HG03457 (cell line): ENCODE measurements at regions not wholly inside any gene's neighbourhood (a gene's known extent, or its start where the extent isn't known, plus 50 kb on each side); places are given as distances from the start of the nearest gene placed in this dataset.

Experiments
- ATAC-seq: cut with Tn5 transposase; IDR thresholded peaks from one replicate; pipeline ENCODE4 v1.9.1; 2021; ENCODE audit warnings: moderate number of reproducible peaks; ENCODE audit not compliant: unreplicated experiment

DNA sequence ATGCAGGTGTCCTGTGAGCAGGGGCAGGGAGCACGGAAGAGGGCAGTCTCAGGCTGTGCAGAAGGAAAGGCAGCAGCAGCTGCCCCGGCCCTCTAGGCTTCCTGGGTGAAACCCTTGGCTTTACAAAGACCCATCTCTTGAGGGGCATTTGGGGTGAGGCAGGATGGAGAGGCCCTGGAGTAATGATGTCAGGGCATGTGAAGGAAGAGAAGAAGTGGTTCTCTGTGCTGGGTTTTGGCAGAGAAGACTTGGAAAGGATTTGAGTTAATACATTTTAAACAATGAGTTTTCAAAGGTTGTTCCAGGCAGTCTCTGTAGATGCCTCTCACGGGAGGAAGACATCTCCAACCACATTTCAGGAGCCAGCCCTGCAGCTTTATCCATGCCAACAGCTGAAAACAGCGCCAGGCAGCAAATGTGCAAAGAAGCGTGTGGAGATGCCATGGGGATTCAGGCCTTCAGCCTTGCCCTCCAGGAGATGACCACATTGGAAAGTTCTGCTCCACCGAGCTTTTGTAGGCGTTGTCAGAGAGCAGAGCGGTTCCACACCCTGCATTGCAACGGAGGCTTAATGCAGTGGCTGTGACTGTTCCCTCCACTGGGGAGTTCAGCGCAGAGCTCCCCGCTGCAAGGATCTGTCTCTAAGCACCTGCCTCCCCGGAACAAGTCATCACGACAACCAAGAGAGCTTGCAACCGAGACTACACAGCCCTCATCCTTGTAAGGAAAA lies 322.8 kb downstream of the UQCRFS1 start:
- no peak for ATAC-seq

DNA sequence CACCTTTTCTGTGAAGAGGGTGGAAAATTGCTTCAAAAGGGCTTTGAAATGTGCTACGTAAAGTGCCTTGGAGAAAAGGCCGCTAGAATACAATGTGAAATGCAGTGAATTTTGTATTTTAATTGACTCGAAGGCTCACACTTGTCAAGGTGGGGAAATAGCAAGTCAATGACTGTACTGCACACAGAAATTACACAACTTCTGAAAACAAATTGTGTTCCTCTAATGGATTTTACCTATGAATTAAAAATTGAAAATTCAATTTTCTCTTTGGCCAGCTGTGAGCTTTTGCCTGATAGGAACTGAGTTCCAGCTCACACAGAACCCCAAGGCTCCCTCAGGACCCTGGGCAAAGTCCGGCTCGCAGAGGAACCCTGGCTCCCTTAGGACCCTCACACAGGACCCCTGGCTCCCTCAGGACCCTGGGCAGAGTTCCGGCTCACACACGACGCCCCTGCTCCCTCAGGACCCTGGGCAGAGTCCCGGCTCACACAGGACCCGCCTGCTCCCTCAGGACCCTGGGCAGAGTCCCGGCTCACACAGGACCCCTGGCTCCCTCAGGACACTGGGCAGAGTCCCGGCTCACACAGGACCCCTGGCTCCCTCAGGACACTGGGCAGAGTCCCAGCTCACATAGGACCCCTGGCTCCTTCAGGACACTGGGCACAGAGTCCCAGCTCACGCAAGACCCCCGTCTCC lies 324.9 kb downstream of the UQCRFS1 start:
- no peak for ATAC-seq

DNA sequence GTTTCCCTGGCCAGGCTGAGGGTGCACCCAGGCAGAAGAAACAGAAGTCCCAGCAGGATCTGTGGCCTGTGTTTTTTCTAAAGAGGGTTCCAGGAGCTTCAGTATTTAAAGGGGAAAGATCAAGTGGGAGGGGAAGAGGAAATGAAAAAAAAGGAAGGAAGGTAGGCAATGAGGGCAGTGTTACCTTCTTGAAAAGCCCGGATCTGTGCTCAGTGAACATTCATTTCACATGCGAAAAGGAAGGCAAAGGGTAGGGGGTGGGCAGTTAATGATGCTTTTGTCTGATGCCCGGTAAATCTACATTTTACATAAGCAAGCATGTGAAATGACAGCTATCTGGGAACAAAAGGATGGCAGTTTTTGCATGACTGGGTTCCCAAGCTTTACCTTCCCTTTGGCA lies 326.2 kb downstream of the UQCRFS1 start:
- ATAC-seq: no peak

DNA sequence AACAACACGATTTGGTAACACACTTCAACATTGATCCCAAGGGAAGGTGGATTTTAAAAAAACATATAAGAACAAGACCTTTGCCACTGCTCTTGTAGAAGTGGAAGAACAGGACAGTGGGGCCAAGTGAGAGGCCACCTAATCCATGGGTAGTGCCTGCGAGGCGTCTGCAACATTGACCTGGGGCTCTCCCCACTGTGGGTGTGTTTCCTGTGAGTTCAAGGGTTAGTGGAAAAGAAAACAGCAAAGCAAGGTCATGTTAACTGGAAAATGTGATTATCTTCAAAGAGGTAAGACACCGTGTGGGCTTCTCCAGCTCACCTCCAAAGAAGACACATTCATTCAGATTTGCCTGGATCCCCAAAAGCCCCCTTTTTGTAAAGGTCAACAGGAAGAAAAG lies 327.0 kb downstream of the UQCRFS1 start:
- no peak for ATAC-seq

DNA sequence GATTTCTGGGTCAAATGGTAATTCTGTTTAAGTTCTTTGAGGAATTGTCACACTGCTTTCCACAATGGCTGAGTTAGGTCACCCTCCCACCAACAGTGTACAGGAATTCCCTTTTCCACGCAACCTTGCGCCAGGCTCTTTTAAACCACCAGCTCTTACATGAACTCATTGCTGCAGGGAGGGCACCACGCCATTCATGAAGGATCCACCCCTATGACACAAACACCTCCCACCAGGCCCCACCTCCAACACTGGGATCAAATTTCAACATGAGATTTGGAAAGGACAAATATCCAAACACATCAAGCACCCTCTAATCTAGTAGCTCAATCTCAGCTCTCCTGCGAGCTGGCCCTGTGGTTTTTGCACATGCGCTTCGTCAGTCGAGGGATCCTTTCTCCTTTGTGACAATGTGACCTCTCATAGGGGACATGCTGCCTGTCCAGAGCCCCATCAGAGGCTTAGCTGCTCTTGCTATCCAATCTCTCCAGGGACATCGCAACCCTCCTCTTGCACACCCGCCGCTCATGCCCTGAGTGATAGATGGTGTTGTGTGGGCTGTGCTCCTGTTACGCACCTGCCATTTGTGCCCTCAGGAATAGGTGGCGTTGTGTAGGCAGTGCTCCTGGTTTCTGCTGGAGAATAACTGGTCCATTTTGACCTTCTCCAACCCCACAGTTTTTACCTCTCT lies 328.0 kb downstream of the UQCRFS1 start:
- no peak for ATAC-seq

DNA sequence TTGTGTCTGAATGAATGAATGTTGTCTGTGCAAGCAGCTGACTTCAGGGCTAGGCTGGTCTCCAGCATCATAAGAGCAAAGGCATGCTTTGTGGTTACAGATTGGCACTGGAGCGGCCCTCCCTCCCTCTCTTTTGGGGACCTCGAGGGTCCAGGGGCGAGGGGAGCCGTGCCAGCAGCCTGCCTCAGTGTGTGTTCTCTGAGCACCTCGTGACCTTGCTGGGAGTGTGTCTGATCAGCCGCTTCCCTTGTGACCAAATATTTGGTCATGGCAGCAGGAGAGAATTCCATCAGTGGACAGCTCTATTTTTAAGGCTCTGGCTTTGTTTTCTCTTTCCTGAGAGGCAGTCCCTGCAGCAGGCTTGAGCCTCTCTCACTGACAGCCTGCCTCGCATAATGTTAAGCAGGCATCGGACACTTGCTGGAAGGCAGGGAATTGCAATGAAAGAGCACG lies 329.7 kb downstream of the UQCRFS1 start:
- no peak for ATAC-seq

DNA sequence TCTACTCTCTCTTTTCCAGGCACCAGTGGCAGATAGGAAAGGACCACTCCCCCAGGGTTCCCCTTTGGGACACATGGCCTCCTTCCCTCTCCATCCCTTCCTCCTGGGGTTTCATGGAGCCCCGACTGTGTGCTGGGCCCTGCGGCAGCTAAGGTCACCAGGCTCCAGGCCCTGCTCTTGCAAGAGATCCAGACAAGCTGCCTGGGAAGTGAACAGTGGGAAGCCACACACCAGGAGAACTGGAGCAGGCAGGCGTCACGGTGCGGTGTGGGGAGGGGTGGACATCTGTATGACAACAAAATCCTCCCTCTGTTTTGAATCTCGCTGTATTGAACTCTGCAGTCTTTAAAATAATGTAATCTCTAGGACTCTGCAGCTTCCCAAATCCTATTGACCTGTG lies 330.1 kb downstream of the UQCRFS1 start:
- ATAC-seq: no peak

DNA sequence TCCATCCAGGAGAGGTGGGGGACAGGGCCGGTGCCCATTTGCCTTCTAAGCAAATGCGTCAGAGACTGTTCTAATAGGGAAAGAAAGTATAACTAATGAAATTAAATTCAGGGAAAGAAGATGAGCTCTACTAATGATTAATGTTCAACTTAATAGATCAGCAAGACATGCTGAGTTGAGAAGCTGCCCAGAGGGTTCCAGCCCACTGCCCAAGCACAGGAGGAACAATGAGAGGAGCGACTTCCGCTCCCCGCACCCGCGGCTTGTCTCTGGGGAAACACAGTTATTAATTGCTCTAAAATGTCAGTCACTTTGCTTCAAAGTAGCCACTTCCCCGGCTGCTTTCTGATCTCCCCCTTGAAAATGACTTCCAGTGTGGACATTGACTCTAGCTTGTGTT lies 331.3 kb downstream of the UQCRFS1 start:
- no peak for ATAC-seq

DNA sequence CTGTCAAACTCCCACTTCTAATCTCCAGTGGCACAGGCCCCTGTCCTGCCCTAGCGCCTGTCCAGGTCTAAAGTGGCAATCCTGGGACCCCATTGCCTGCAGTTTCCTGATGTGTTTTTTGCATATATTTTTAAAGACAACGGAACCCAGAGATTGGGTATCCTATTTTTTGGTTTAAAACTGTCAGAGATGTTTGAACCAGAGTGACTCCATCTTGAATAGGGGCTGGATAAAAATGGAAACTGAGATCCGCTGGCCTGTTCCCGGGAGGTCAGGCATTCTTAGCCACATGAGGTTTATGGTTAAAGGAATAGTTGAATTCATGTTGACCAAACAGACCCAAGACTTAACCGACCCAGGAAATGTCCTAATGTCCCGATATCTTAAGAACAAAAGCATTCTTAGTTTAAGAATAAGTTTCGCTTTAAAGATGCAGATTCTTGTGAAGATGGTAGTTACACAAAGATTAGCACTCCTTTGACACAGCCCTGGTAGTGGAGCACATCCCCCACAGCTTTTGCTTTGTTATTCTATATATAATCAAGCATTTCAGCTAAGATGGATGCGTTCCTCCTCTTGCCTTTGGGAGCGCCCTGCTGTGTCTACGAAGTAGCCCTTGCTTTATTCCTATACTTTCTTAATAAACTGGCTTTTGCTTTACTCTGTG lies 332.1 kb downstream of the UQCRFS1 start:
- no peak for ATAC-seq

DNA sequence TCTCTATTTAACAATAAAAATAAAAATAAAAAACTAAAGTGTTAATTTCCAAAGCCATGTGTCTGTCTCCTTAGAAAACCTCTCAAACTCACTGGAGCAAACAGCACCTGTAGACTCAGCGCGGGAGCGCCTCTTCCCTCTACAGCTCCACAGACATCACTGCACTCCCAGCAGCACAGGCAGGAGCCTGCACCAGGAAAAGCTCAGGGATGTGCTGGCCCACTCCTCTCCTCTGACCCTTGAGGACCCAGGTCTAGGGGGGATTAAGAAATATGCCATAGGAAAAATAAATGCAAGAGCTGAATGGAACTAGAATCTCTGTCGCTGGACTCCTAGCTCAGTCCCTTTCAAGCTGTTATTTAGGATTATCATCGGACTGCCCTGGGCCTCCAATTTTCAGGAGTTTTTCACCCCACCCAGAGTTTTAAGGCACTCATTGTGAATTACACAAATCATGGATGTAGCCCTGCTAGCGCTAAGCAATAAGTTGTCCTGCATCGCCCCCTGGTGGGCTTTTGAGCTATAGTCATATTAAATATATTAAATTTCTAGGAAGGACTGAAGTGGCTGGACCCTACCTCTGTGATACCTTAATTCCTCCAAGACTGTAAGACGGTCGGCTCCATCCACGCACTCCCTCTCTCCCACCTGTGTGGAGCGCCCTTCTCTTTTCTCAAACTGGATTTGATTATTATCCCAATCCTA lies 333.9 kb downstream of the UQCRFS1 start:
- ATAC-seq: no peak

DNA sequence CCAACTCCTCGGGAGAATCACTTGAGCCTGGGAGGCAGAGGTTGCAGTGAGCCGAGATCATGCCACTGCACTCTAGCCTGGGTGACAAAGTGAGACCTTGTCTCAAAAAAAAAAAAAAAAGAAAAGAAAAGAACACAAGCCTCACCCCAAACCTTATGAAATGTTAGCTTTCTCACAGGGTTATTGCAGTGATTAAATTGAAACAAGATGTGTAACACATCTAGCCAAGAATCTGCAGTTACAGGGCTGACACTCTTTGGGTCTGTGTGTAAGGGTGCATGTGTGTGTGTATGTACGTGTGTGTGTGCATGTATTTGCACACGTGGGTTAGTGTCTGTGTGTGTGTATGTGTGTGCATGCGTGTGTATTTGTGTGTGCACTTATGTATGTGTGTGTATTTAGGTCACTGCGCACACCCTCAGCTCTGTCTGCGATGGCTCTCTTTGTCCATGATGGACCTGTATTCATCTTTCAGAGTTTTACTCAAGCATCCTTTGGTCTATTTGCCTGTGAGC lies 336.3 kb downstream of the UQCRFS1 start:
- ATAC-seq: no peak

DNA sequence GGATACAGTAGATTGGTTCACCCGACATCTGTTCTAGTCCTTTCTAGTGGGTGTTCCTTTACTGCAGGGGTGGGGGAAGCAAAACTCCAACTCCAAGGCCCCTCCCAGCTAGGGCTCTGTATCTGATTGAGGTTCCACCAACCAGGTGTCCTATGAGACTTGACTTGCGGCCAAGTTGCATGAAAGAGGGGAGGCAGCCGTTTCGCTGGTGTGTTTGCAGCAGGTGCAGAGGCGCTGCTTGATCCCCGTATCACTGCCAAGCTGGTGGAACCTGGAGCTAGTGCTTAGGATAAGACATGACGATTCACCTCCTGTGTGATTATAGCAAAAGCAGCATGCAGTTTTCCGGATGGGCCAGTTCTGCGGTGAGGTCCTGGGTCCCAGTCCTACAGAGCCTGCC lies 338.2 kb downstream of the UQCRFS1 start:
- no peak for ATAC-seq

DNA sequence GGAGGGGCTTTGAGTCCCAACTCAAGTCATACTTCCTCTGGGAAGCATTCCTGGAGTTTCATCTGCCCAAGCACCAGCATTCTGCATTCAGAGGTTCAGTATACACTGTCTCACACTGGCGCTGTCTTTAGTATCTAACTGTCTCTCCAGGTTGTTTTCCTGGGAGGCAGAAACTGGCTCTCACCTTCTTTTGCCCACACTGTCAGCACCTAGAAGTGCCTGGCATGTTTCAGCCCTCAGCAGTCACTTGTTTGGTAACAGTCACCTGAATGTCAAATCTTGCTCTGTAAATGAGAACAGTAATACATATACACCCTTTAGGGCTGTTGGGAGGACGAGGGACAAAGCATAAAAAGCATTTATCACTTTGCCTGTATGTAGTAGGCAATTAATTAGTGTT lies 339.6 kb downstream of the UQCRFS1 start:
- ATAC-seq: no peak

DNA sequence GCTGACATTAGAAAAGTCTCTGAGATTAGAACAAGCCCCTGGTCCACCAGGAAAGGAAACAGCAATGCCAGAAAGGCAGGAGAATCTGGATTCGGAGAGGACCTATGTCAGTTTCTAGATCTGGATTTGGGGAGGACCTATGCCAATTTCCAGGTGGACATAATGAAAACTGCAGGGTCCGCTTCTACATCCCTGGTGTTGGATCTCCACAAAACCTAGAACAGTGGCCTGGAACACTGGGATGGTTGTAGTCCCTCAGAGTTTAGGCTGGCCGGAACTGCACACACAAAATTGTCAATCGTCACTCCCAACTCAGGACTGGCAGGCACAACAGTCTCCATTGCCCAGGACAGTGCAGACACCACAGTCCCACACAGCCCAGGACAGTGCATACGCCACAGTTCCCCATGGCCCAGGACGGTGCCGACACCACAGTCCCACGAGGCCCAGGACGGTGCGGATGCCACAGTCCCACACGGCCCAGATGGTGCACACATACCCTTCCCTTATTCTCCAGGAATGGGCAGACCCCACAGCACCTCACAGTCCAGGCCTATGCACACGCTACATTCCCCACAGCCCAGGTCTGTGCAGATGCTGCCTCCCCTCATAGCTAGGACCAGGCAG lies 341.7 kb downstream of the UQCRFS1 start:
- no peak for ATAC-seq

DNA sequence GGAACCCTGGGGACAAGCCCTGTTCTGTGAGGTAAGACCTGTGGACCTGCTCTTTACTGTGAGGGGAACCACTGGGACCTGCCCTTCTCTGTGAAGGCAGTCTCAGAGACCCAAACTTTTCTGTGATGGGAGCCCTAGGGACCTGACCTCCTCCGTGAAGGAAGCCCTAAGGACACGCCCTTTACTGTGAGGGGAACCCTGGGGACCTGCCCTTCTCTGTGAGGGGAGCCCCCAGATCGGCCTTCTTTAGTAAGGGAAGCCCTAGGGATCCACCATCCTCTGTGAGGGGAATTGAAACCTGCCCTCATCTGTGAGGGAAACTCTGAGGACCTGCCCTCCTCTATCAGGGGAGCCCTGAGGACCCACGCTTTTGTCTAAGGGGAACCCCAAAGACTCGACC lies 343.5 kb downstream of the UQCRFS1 start:
- no peak for ATAC-seq

DNA sequence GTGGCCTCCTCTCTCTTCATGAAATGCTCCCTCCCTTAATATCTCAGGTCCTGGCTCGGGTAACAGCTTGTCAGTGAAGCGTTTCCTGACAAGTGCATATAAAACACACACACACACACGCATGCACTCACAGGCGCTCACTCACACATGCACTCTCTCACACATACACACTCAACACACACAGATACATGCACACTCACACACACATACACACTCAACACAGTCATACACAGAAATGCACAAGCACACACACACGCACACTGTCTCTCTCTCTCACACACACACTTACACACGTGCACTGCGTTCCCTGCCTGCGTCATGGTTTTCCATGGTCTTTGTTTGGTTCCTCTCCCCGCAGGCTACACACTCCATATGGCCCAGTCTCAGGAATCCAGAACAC lies 344.1 kb downstream of the UQCRFS1 start:
- ATAC-seq: no peak

DNA sequence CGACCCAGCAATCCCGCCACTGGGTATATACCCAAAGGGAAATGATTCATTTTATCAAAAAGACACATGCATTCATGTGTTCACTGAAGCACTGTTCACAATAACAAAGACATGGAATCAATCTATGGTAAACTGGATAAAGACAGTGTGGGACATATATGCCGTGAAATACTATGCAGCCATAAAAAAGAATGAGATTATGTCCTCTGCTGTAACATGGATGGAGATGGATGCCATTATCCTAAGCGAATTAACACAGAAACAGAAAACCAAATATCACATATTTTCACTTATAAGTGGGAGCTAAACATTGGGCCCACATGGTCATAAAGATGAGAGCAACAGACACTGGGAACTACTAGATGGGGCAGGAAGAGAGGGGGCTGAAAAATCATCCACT lies 345.0 kb downstream of the UQCRFS1 start:
- no peak for ATAC-seq

DNA sequence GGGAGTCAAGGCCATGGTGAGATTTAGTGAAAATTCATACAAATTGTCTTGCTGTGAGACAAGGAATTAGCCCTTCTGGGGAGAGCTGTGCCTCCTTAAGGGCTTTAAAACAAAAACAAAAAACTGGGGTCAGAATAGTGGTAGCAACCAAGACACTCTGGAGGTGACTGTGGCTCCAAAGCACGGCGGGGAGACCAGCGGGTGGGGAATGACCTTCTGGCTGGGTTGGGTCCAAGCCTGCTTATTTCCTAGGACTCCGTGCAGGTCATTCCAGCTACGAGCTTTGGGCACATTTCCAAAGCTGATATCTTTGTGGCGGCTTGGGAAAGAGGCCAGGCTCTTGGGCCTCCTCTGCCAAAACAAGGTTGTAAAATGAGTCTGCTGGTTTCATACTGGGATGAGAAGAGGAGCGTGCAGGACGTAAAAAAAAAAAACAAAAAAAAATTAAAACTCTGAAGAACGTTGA lies 348.3 kb downstream of the UQCRFS1 start:
- no peak for ATAC-seq

DNA sequence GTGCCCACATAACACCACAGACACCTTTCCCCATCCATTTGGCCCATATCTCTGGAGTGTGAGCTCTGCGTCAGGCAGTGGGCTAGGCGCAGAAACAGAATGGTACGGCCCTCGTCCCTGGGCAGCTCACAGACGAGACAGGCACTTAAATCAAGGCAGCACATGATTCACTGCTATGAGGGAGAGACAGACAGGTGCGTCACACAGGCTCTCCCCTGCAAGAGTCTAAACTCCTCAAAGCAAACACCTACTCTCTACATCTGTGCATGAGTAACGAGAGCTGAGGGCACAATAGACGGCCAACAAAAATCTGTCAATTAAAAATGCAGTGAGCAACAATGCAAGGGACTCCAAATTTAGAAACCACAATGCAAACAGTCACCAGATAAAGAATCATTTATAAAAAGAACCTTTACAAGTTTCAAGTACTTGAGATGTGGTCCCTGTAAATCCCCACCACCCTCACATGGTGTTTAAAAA lies 348.9 kb downstream of the UQCRFS1 start:
- ATAC-seq: no peak

DNA sequence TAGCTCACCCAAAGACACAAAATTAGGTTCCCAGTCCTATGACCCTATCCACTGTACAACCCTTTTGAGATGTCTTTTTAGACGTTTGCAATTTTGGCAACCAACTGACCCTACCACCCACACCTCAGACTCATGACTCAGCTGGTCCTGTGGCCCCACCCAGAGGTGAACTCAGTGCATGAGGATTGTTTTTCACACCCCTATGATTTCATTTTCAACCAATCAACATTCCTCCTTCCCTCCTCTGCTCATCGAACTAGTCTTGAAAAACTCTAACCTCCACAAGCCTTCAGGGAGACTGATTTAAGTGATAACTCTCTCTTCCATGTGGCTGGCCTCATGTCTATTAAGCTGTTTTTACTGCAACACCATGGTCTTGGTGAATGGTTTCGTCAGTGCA lies 350.7 kb downstream of the UQCRFS1 start:
- ATAC-seq: no peak
